NCI-H526 treated with DMSO at 0.1 percent for 48 hours (cell line): ENCODE measurements at regions not wholly inside any gene's neighbourhood (a gene's known extent, or its start where the extent isn't known, plus 50 kb on each side); places are given as distances from the start of the nearest gene placed in this dataset.

ENCODE experiments used
- DNase-seq: peaks from one replicate; lab custom pipeline; 2025; lab: John Stamatoyannopoulos, UW

GRCh38 chr2:150006591-150006990 is 419.0 kb upstream of the MMADHC start:
- DNase-seq: no peak

DNA sequence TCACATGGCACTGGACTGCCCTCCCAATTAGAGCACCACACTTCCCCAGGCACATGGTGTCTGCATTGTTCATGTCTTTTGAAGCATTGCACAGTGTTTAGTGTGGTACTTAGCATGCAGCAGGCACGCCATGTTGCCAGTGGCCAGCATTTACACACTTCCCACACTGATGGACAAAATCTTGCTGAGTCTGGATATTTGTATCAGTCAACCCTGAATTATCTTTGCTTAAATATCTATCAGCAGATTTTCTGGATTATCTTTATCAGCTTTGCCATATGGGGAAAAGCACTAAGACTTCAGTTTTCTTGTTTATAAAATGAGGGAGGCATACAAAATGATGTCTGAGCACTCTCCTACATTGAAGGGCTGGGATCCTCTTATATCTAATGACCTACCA is 416.0 kb upstream of the MMADHC start:
- no peak for DNase-seq

DNA sequence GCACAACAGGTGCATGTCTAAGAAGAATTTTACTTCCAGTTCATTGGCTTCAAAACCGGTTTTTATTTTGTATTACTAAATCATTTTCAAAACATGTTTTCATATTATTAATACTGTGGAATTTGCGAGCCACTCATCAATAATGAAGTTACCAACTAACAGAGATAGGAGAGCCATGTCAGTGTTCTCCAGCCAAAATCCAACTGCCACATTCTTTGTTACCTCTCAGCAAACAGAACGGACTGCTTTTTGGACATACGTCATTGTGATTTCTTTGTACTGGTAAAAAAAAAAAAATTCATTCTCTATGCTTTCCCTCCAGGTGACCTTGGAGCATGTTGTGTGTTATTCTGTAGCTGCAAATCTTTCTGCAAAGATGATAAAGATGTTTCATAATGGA is 414.2 kb upstream of the MMADHC start:
- no peak for DNase-seq

DNA sequence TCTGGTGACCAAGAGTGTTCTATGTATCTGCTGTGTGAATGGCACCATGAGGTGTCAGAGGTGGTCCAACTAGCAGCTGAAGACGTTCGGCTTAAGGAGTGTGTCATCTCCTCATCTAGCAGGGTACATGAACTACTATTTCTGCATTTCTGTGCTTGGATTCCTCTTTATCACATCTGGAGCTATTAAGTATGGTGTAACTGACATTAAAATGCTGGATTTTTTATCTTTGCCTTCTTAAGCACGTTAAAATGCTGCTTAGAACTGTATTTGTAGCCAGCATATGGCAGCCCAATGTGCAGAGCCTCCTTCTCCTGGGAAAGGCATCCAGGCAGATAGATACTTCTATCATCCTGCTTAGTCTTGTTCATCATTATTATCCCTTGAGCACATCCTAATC is 409.3 kb upstream of the MMADHC start:
- DNase-seq: no peak

DNA sequence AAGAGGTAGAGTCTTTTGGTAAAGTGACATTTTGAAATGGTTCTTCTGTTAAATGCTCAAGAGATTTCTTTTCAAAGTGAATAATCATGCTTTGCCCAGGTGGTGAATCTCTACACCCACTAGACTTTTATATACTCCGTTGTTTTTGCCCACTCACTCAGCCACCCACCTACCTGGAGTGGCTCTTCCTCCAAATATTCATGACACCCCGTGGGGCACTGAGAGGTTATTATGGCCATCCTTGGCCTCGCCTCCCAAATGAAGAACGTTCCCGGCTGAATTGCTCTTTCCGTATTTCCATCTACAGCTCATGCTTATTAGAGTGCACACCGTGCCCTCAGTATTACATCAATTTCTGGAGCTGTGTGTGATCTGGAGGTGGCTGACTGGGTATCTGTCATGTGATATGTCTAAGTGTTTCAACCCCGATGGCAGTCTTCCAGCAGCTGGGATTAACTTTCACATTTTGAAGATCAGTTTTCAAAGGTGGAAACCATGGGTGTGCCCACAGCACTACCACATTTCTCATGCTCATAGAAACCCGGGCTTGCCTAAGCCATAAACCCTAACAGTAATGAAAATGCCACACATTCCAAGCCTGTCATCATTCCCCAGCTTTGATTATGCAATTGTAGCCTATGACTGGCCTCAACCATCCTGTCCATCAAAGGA is 406.6 kb upstream of the MMADHC start:
- DNase-seq: no peak

DNA sequence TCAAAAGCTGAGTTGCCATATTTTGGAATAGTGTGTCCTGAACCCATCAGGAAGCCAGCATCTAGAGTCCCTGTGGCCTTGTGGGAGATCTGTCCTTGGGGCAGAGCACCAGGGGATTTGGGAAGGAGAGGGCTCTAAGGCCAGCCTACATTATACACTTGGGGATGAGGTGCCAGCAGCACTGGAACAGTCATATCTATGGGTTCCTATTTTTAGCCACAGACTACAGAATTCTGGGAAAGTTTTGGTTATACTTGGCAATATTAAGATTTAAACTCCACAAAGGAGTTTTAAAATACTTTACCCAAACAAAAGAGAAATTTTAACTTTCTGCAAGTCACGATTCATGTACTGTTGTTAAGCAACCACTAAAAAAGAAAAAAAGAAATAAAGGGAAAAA is 405.7 kb upstream of the MMADHC start:
- DNase-seq: no peak

GRCh38 chr2:149991576-149991975 is 404.0 kb upstream of the MMADHC start:
- DNase-seq: no peak

- DNase-seq: no peak
Observed at GRCh38 chr2:149990965-149991364, 403.4 kb upstream of the MMADHC start.

- no peak for DNase-seq
Observed at GRCh38 chr2:149989447-149990063, 402.0 kb upstream of the MMADHC start.

- DNase-seq: no peak
Observed at GRCh38 chr2:149988361-149988760, 400.8 kb upstream of the MMADHC start.

- DNase-seq: no peak
Observed at GRCh38 chr2:149986861-149987260, 399.3 kb upstream of the MMADHC start.

DNA sequence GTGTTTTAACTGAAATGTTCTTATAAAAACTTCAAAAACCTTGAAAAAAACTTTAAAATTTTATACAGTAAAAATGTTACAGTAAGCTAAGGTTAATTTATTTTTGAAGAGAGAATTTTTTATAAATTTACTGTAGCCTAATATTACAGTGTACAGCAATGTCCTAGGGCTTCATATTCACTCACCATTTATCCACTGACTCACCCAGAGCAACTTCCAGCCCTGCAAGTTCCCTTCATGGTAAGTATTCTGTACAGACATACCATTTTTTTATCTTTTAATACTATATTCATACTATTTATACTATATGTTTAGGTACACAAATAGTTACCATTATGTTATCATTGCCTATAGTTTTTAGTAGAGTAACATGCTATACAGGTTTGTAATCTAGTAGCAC is 396.7 kb upstream of the MMADHC start:
- no peak for DNase-seq

DNA sequence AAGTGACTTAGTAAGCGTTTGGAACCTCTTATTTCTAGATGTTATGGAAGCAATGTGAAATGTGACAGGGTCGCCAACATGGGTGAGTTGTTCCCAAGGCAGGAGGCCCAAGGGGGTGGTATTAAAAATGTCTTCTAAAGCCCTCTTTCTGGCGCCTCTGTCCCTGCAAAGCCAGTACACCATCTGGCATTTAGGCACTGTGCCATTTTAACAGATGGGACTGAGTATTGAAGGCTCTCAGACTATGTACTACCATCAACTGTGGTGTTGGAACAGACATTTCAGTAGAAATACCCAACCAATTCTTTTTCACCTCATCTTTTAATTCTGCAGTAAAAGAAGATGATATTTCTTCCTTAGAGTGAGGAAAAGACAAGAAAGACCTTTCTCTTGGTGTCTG is 384.5 kb upstream of the MMADHC start:
- no peak for DNase-seq

GRCh38 chr2:149954981-149955600 is 367.5 kb upstream of the MMADHC start:
- DNase-seq: no peak

GRCh38 chr2:149953627-149954026 is 366.1 kb upstream of the MMADHC start:
- no peak for DNase-seq

- no peak for DNase-seq
Observed at GRCh38 chr2:149931486-149931885, 343.9 kb upstream of the MMADHC start.

DNA sequence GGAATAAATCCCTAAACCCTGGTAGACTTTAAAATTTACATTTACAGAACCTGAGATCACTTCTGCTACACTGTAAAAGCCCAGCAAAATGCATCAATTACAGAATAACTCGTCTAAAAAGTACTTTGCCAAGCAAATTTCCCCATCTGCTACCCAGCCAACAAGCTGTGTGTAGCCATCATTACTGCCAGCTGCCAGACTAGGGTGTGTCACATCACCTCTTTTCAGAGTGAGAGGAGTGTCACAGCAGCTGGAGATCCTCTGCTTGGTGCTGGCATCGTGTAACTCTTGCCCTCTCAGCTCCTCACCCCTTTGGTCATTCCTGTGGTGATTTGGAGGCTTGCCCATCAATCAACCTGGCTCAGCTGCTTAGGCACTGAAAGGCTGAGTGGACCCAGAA is 340.4 kb upstream of the MMADHC start:
- DNase-seq: no peak

DNA sequence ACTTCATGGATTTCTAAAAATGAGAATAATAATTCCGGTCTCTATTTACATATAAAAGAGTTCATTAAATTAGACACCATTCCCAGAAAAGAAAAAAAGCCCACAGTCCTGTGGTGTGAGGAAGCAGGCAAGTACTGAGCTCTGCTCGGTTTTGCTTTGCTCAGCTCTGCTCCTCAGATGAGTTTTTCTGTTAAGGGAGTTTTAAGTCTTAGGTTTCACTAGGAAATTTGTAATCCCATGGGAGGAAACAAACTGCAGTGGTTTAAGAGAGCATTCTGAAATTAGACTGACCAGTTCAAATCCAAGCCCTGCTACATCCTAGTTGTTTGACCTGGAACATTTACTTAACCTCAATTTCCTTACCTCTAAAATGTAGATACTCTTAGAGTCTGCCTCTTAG is 338.6 kb upstream of the MMADHC start:
- no peak for DNase-seq

DNA sequence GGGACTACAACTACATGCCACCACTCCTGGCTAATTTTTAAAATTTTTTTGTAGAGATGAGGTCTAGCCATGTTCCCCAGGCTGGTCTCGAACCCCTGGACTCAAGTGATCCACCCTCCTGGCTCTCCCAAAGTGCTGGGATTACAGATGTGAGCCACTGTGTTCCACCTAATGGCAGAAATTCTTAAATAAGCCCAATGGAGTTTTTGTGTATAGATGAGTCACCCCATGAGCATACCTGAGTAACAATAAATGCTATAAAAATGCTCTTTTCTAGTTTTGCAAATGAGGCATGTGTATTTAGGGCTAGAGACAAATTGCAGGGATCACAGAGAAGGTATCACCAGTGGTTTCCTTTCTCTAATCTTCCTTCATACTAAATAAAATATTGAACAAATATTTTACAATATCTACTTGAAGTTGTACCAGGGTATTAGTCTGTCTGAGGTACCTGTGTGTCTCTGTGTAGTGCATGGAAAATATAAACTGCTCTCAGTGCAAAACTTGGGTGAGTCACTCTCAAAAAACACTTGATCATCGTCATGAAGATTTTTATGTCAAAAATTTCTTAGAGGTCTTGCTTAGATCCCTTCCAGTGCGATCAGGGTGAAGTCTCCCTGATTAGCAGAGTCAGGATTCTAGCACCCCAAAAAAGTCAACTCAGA is 337.1 kb upstream of the MMADHC start:
- no peak for DNase-seq

DNA sequence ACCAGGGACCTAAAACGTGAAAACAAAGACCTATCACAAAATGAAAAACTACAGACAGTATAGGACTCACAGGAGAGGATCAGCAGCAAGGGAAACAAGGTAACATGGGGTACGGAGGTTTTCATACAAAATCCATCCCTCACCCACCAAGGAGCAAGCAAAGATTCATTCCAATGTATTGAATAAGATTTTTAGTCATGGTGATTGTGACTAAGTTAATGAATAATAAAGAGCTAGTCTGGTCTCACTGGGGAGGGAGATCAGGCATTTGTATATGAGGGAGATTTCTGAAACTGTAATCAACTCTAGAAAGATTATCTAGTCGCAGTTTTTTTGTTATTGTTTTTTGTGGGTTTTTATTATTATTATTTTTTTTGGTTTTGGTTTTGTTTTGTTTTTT is 336.5 kb upstream of the MMADHC start:
- no peak for DNase-seq

- no peak for DNase-seq
Observed at GRCh38 chr2:149921911-149922616, 334.5 kb upstream of the MMADHC start.

- no peak for DNase-seq
Observed at GRCh38 chr2:149920389-149920788, 332.8 kb upstream of the MMADHC start.

DNA sequence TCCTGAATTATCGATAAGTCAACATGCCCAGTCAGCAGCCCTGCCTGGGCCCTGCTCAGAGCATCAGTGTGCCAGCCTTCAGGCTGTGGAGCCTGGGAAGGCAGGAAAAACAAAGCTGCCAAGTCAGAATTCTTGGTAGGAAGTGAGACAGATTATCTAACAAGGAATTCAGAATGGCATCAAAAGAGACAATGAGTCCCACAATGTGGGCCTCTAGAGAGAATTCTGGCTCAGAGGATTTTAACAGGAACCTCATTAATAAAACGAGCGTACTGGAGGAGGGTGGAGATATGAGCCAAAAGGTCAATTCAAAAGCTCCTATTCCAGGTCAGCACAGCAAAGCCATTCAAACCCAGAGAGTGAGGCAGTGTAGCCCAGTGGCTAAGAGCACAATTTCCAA is 327.6 kb upstream of the MMADHC start:
- no peak for DNase-seq
